GM06990 (cell line): ENCODE measurements at regions not wholly inside any gene's neighbourhood (a gene's known extent, or its start where the extent isn't known, plus 50 kb on each side); places are given as distances from the start of the nearest gene placed in this dataset.

Experiments
- DNase-seq: peaks from one replicate; pipeline ENCODE4 v3.0.0-alpha.2; 2011; ENCODE audit not compliant: insufficient read length; ENCODE audit errors: extremely low read depth
- H3K27me3 ChIP-seq: replicated peaks from 2 replicates; pipeline ENCODE4 v1.6.0; 2011; ENCODE audit warnings: low read length; ENCODE audit not compliant: control insufficient read depth, insufficient read depth
- H3K36me3 ChIP-seq: 2 replicates; pipeline ENCODE4 v1.5.1; 2011; ENCODE audit warnings: low read length; ENCODE audit not compliant: control insufficient read depth, insufficient read depth
- H3K4me3 ChIP-seq: replicated peaks from 2 replicates; pipeline ENCODE4 v1.5.1; 2011; ENCODE audit warnings: low read depth, mild to moderate bottlenecking, control low read depth, low read length
- CTCF ChIP-seq: IDR thresholded peaks from 2 replicates; pipeline ENCODE4 v1.5.1; 2011; ENCODE audit warnings: low read length, control low read depth, mild to moderate bottlenecking, inconsistent platforms; ENCODE audit not compliant: insufficient read depth, poor library complexity, severe bottlenecking

DNA sequence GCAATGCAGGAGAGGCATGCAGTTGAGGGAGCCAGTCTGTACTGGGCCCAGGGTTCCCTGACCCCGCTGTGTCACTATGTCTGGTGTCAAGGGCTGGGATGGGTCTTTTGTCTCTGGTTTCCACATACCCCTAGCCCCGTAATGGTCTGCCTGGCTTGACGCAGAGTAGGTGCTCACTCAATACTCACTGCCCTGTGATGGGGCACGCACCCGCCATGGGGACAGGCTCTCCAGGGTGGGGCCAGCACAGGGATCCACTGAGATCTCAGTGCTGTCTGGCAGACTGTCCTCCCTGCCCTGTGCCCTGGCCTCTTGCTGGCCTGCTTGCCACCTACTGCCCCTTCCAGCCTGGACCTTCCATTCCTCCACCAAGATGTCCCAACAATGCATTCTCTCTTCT is 101.7 kb upstream of the CD82 start:
- Histone ChIP-seq H3K36me3 (no peaks in the 10 kb centered on the region), H3K27me3 (no peaks in the 10 kb centered on the region), H3K4me3 (no peak overlapping the region)
- no peak for TF ChIP-seq CTCF
- DNase-seq: no peak

DNA sequence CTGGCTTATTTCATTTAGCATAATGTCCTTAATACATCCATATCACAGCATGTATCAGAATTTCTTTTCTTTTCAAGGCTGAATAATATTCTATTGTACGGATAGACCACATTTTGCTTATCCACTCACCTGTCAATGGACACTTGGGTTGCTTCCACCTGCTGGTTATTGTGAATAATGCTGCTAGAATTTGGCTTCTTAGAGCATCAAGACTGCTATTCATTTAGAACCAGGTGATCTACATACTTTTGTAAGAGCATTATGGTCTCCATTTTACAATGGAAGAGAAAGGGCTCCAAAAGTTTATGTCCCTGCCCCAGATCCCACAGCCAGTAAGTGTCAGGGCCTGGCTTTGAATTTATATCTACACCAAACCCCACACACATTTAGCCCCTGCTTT is 100.7 kb upstream of the CD82 start:
- no peak for DNase-seq
- no peak for TF ChIP-seq CTCF
- H3K4me3 ChIP-seq: no peak overlapping the region
- H3K27me3 ChIP-seq: no peaks in the 10 kb centered on the region
- no peaks in the 10 kb centered on the region for H3K36me3 ChIP-seq

GRCh38 chr11:44466531-44467205 is 98.8 kb upstream of the CD82 start:
- TF ChIP-seq CTCF: no peak
- no peak for DNase-seq
- Histone ChIP-seq H3K27me3 (no peaks in the 10 kb centered on the region), H3K4me3 (no peak overlapping the region), H3K36me3 (no peaks in the 10 kb centered on the region)

- DNase-seq: no peak
- Histone ChIP-seq H3K36me3 (no peaks in the 10 kb centered on the region), H3K4me3 (no peak overlapping the region), H3K27me3 (no peaks in the 10 kb centered on the region)
- TF ChIP-seq CTCF: no peak
These were observed 98.0 kb upstream of the CD82 start for GRCh38 chr11:44467413-44467812.

DNA sequence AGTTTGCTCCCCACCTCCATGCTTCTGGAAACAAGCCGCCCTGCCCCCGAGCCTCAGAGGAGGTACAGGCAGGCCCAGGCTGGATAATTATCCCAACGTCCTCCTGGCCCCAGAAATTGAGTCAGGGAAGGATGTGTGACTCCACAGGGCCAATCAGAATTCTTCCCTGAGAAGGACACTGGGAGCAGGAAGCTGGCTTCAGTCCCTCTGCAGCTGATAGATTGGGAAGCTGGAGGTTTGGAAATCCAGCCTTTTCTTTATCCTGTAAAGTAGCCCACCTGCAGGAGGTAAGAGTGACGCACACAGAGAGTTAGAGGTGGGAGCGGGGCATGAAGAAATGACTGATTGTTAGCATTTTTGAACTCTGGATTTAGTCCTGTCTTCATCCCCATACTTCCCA is 97.5 kb upstream of the CD82 start:
- Histone ChIP-seq H3K36me3 (no peaks in the 10 kb centered on the region), H3K4me3 (no peak overlapping the region), H3K27me3 (no peaks in the 10 kb centered on the region)
- no peak for DNase-seq
- TF ChIP-seq CTCF: no peak
